HG03469 (cell line): ENCODE measurements at regions not wholly inside any gene's neighbourhood (a gene's known extent, or its start where the extent isn't known, plus 50 kb on each side); places are given as distances from the start of the nearest gene placed in this dataset.

Experiments used
- ATAC-seq: cut with Tn5 transposase; IDR thresholded peaks from one replicate; pipeline ENCODE4 v1.9.1; 2021; ENCODE audit warnings: mild to moderate bottlenecking, moderate library complexity, moderate number of reproducible peaks; ENCODE audit not compliant: unreplicated experiment

- no peak for ATAC-seq
These were observed 260.6 kb upstream of the BOD1L1 start for GRCh38 chr4:13888112-13888511.

GRCh38 chr4:13891544-13891939 lies 264.0 kb upstream of the BOD1L1 start:
- no peak for ATAC-seq

- ATAC-seq = no peak
These were observed 265.2 kb upstream of the BOD1L1 start for GRCh38 chr4:13892739-13893105.

GRCh38 chr4:13893211-13893610 lies 265.7 kb upstream of the BOD1L1 start:
- ATAC-seq = no peak

GRCh38 chr4:13893987-13894386 lies 266.5 kb upstream of the BOD1L1 start:
- ATAC-seq = no peak

- no peak for ATAC-seq
These were observed 273.3 kb upstream of the BOD1L1 start for GRCh38 chr4:13900780-13901179.

GRCh38 chr4:13902146-13902545 lies 274.6 kb upstream of the BOD1L1 start:
- no peak for ATAC-seq

GRCh38 chr4:13903061-13903460 lies 275.5 kb upstream of the BOD1L1 start:
- no peak for ATAC-seq

- no peak for ATAC-seq
These were observed 276.4 kb upstream of the BOD1L1 start for GRCh38 chr4:13903901-13904300.

GRCh38 chr4:13905543-13905942 lies 278.0 kb upstream of the BOD1L1 start:
- no peak for ATAC-seq

- no peak for ATAC-seq
These were observed 279.2 kb upstream of the BOD1L1 start for GRCh38 chr4:13906727-13907126.

GRCh38 chr4:13907255-13907751 lies 279.8 kb upstream of the BOD1L1 start:
- no peak for ATAC-seq

GRCh38 chr4:13908455-13908854 lies 280.9 kb upstream of the BOD1L1 start:
- no peak for ATAC-seq

GRCh38 chr4:13910556-13910955 lies 283.0 kb upstream of the BOD1L1 start:
- no peak for ATAC-seq

GRCh38 chr4:13911256-13911655 lies 283.7 kb upstream of the BOD1L1 start:
- no peak for ATAC-seq

GRCh38 chr4:13912436-13912925 lies 285.0 kb upstream of the BOD1L1 start:
- no peak for ATAC-seq

GRCh38 chr4:13912966-13913365 lies 285.4 kb upstream of the BOD1L1 start:
- ATAC-seq = no peak

- no peak for ATAC-seq
These were observed 289.5 kb upstream of the BOD1L1 start for GRCh38 chr4:13917015-13917414.

GRCh38 chr4:13918110-13918509 lies 290.6 kb upstream of the BOD1L1 start:
- ATAC-seq = no peak

GRCh38 chr4:13918991-13919441 lies 291.5 kb upstream of the BOD1L1 start:
- no peak for ATAC-seq

GRCh38 chr4:13920111-13920875 lies 292.8 kb upstream of the BOD1L1 start:
- ATAC-seq = no peak

GRCh38 chr4:13920901-13921300 lies 293.4 kb upstream of the BOD1L1 start:
- no peak for ATAC-seq

- no peak for ATAC-seq
These were observed 294.3 kb upstream of the BOD1L1 start for GRCh38 chr4:13921805-13922204.
